NCI-H2107 (cell line): ENCODE measurements at regions not wholly inside any gene's neighbourhood (a gene's known extent, or its start where the extent isn't known, plus 50 kb on each side); places are given as distances from the start of the nearest gene placed in this dataset.

Source experiments
- DNase-seq: peaks from one replicate; lab custom pipeline; 2025; lab: John Stamatoyannopoulos, UW

- no peak for DNase-seq
Observed at GRCh38 chr15:70279096-70279495, 181.4 kb upstream of the TLE3 start.

- DNase-seq = no peak
Observed at GRCh38 chr15:70278644-70279043, 180.9 kb upstream of the TLE3 start.

GRCh38 chr15:70277556-70277955 lies 179.8 kb upstream of the TLE3 start:
- no peak for DNase-seq

GRCh38 chr15:70276401-70276800 lies 178.7 kb upstream of the TLE3 start:
- no peak for DNase-seq

GRCh38 chr15:70275461-70276138 lies 177.9 kb upstream of the TLE3 start:
- DNase-seq = no peak

- no peak for DNase-seq
Observed at GRCh38 chr15:70274908-70275307, 177.2 kb upstream of the TLE3 start.

- no peak for DNase-seq
Observed at GRCh38 chr15:70274255-70274880, 176.7 kb upstream of the TLE3 start.

- DNase-seq = no peak
Observed at GRCh38 chr15:70273808-70274207, 176.1 kb upstream of the TLE3 start.

- no peak for DNase-seq
Observed at GRCh38 chr15:70272565-70273355, 175.0 kb upstream of the TLE3 start.

- DNase-seq = no peak
Observed at GRCh38 chr15:70271422-70272088, 173.8 kb upstream of the TLE3 start.

GRCh38 chr15:70270752-70271111 lies 173.0 kb upstream of the TLE3 start:
- no peak for DNase-seq

- no peak for DNase-seq
Observed at GRCh38 chr15:70269991-70270751, 172.5 kb upstream of the TLE3 start.

GRCh38 chr15:70269311-70269911 lies 171.7 kb upstream of the TLE3 start:
- no peak for DNase-seq

- no peak for DNase-seq
Observed at GRCh38 chr15:70268698-70269251, 171.1 kb upstream of the TLE3 start.

GRCh38 chr15:70267879-70268278 lies 170.2 kb upstream of the TLE3 start:
- DNase-seq = no peak

GRCh38 chr15:70267306-70267705 lies 169.6 kb upstream of the TLE3 start:
- no peak for DNase-seq

- no peak for DNase-seq
Observed at GRCh38 chr15:70266412-70267121, 168.8 kb upstream of the TLE3 start.

- no peak for DNase-seq
Observed at GRCh38 chr15:70265986-70266385, 168.3 kb upstream of the TLE3 start.

- no peak for DNase-seq
Observed at GRCh38 chr15:70265466-70265978, 167.8 kb upstream of the TLE3 start.

- DNase-seq = no peak
Observed at GRCh38 chr15:70264738-70265465, 167.2 kb upstream of the TLE3 start.
